Hepatocyte (in vitro differentiated cells): ENCODE measurements at regions not wholly inside any gene's neighbourhood (a gene's known extent, or its start where the extent isn't known, plus 50 kb on each side); places are given as distances from the start of the nearest gene placed in this dataset.

Source experiments
- CTCF ChIP-seq: fragments of 200-600 bp; sonication (generic); IDR thresholded peaks from 2 replicates; pipeline ENCODE4 v1.5.1; 2016; ENCODE audit warnings: antibody characterized with exemption, mild to moderate bottlenecking; ENCODE audit not compliant: poor library complexity
- EZH2 ChIP-seq: fragments of 200-600 bp; sonication (generic); IDR thresholded peaks from 2 replicates; pipeline ENCODE4 v1.6.1; 2016; ENCODE audit warnings: antibody characterized with exemption, mild to moderate bottlenecking, borderline replicate concordance
- EZH2phosphoT487 ChIP-seq: fragments of 200-600 bp; sonication (generic); IDR thresholded peaks from one replicate; pipeline ENCODE4 v1.6.1; 2018; ENCODE audit warnings: antibody characterized with exemption, mild to moderate bottlenecking, low read depth, moderate library complexity; ENCODE audit not compliant: unreplicated experiment, severe bottlenecking

- TF ChIP-seq CTCF (no peak), EZH2phosphoT487 (no peak), EZH2 (no peak)
Observed at GRCh38 chr6:105869835-105870440, 216.2 kb upstream of the PRDM1 start.
